Suppressor macrophage treated with lipopolysaccharide for 1 hour (primary cell): ENCODE measurements at regions not wholly inside any gene's neighbourhood (a gene's known extent, or its start where the extent isn't known, plus 50 kb on each side); places are given as distances from the start of the nearest gene placed in this dataset.

Experiments used
- DNase-seq, 3 donors: peaks; one replicate each; pipeline ENCODE4 v3.0.0-alpha.2; 2020 to 2022

GRCh38 chr15:29452881-29453731, 183.5 kb upstream of the NSMCE3 start:
- DNase-seq: no peak

DNA sequence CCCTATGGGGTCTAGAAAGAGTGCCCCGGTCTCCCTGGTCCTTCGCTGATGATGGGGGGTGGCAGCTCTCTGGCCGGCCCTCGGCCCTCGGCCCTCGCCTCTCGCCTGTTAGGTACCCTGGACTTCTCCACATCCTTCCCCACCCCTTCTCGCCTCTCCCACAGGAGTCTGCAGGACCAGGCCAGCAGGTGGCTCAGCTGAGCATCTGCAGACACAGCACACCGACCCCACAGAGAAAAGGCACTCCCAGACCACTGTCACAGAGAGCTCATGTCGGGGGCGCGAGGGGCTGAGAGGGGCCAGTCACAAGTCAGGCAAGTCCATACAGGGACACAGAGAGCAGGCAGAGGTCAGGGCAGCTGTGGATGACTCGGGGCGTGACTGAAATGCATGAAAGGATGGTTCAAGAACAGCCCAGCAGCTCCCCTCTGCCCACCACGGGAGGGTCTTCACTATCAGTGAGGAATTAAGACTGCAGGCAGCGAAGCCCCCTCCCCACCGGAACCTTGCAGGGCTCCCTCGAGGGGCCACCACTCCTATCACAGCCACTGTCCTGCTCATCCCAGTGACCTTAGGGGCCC, 181.7 kb upstream of the NSMCE3 start:
- DNase-seq: no peak

GRCh38 chr15:29449136-29449535, 179.5 kb upstream of the NSMCE3 start:
- no peak for DNase-seq

DNA sequence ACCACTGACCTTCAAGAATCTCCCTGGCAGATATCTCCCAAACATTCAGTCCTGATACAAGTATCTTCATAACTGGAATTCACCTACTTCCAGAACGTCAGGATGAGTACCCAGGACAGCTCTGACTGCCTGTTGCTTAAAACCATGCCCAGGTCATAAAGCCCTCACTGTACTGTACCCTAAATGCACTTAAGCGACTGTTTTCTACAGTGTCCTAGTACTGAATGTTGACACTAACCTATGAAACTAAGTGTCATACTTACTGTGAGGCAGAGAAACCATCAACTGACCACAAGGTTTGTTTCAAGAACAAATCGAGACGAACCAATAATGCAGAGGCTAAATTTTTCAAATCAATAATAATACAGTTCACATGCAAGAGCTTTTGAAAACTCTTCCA, 178.7 kb upstream of the NSMCE3 start:
- DNase-seq: no peak

DNA sequence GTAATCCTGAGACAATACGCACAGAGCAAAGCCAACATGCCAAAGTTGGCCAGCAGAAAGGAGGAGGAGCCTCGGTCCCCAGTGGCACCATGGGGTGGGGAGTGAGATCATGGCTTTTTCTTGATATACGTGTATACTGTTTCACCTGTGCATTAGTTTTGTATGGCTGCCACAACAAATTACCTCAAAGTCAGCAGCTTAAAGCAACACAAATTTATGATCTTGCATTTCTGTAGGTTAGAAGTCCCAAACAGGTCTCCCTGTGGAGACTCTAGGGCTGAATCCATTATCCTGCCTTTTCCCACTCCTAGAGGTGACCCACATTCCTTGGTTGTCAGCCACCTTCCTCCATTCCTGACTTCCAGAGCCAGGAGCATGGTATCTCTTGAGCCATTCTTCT, 176.9 kb upstream of the NSMCE3 start:
- DNase-seq: no peak

- no peak for DNase-seq
These were observed 172.9 kb upstream of the NSMCE3 start for GRCh38 chr15:29442532-29442931.

DNA sequence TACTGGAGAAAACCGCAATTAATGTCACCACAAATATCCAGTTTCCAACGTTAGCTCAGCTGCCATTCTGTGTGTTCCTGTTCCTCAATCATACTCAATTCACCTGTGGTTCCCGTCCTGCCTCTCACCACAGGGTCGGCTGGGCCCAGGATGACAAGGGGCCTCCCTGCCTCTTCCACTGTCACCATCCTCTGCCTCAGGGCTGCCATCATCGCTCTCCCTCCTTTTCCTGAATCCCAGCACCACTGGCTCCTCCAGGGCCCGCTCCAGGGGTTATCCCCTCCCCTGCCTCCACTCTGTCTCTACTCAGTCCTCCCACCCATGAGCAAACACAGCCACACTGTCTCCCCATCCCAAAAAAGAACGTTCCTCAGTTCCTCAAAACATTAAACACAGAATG, 170.9 kb upstream of the NSMCE3 start:
- DNase-seq: no peak

- DNase-seq: no peak
These were observed 169.1 kb upstream of the NSMCE3 start for GRCh38 chr15:29438703-29439055.

DNA sequence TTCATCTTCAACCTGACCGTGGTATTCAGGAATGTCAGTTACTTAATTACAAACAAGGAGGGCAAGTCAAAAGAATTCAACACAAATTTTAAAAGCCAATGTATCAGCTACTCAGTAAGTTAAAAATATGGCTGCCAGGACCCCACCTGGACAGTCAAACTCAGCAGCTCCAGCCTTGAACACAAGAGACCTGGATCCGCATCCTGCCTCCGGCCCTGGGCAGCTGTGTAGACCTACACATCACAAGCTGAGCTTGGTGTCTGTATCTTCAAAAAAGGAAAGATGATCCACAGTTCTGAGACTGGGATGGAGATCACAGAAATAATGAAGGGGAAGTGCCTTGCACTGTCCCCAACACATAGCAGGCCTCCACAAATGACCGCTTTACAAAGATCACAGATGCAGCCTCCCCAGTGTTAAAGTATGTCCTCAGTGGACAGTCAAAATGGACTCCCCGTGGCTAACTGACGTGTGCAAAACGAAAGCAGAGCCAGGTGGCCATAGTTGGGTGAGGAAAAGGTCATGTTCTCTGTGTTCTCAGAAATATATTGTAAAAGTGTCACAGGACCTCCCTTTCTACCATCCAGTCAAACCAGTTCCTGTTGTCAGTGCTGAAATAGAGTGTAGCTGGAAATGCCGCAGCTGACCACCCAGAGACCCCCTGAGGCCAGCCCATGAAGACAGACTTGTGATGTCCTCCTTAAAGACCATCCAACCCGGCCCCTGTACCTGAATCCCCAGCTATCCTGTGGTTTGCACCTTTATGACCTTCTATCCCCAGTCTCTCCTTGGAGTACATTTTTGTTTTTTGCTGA, 168.5 kb upstream of the NSMCE3 start:
- no peak for DNase-seq

- DNase-seq: no peak
These were observed 166.2 kb upstream of the NSMCE3 start for GRCh38 chr15:29435811-29436210.

GRCh38 chr15:29434280-29434679, 164.7 kb upstream of the NSMCE3 start:
- DNase-seq: no peak

DNA sequence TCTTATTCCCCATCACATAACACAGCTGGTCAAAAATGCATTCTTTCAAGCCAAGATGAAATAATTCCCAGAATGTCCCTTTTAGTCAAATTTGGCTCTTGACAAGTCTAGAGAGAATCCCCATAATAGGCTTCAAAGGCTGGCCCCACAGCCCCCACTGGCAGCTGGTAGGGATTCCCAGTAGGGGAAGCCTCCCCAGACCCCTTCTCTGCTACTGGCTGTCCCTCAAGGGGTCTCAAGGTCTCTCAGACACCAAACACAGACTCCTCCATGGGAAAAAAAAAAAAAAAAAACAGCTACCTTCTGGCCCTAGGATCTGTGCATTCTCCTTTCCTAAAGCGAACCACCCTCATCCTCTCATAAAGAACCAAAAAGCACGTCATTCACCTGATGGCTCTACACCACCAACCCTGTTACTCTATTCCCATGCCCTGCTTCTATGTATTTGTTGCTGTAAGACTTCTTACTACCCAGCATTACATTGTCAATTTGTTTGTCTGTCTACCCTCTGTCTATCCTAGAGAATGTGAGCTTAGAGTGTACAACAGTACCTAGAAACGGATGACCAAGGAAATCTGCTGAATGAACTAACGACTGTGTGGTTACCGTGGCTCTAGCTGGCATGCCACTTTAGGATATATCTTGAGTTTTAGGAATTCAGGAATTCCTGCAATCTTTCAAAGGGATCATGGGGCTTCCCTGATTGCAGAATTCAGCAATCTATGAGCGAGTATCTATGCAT, 164.1 kb upstream of the NSMCE3 start:
- no peak for DNase-seq

GRCh38 chr15:29433050-29433318, 163.4 kb upstream of the NSMCE3 start:
- no peak for DNase-seq

GRCh38 chr15:29432191-29433049, 162.8 kb upstream of the NSMCE3 start:
- no peak for DNase-seq

- DNase-seq: no peak
These were observed 161.2 kb upstream of the NSMCE3 start for GRCh38 chr15:29430831-29431230.

- DNase-seq: no peak
These were observed 160.5 kb upstream of the NSMCE3 start for GRCh38 chr15:29430124-29430523.

DNA sequence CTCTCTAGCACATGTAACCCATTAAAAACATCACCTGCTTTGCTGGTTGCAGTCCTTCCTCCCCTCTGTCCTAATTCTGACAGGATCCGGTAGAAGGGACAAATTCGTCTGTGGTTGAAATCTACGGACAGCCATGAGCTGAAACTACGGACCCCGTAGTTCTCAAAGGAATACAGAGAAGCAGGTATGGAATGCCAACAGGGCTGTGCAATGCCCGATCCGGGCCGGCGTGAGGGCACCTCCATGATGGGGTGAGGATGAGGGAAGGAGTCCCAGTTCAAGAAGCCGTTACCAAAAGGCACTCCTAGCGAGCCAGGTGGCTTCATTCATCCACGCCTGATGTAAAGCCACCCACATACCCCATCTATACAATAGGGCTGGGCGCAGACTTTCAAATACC, 160.0 kb upstream of the NSMCE3 start:
- DNase-seq: no peak

DNA sequence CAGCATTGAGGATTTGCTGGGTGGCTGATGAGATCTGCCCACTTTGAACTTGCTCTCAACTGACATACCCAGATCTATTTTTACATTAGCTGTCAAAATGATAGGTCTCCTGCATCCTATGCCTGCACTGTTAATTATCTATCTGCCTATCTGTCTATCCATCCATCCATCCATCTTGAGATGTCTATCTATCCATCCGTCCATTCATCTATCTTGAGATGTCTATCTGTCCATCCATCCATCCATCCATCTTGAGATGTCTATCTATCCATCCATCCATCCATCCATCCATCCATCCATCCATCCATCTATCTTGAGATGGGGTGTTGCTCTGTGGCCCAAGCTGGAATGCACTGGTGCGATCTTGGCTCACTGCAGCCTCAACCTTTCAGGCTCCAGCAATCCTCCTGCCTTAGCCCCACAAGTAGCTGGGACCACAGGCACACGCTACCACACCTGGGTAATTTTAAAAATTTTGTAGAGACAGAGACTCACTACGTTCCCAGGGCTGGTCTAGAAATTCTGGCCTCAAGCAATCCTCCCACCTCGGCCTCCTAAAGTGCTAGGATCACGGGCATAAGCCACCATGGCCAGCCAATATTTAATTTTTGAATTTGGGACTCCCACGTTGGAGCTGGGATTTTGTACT, 159.4 kb upstream of the NSMCE3 start:
- DNase-seq: no peak

GRCh38 chr15:29425864-29426263, 156.2 kb upstream of the NSMCE3 start:
- DNase-seq: no peak

GRCh38 chr15:29424118-29424517, 154.5 kb upstream of the NSMCE3 start:
- DNase-seq: no peak

DNA sequence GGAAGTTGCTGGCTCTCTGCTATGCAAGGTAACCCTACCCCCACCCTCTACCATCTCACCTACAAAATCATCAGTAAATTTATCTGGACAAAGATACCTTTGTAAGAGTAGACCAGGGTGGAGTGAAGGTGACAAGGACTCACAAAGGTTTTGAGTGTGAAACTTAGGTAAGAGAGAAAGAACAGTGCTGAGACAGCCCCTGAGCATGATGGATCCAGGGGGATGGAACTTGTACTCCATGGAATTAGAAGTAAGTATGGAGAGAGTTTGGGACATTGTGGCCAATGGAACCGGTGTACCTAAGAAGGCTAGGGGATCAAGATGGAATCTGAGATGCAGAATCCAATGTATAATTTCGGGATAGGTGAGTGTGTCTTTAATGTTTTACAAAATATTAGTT, 153.0 kb upstream of the NSMCE3 start:
- no peak for DNase-seq

- no peak for DNase-seq
These were observed 150.6 kb upstream of the NSMCE3 start for GRCh38 chr15:29420188-29420587.
